Common myeloid progenitor, CD34-positive (primary cell): ENCODE measurements at regions not wholly inside any gene's neighbourhood (a gene's known extent, or its start where the extent isn't known, plus 50 kb on each side); places are given as distances from the start of the nearest gene placed in this dataset.
"Not testable (repeated sequence)": the region's sequence is repeated elsewhere in the genome, so short reads cannot be mapped to it uniquely, and the experiment has no call there.

Experiments used
- CTCF ChIA-PET: fragments of 350-600 bp; sonication (Branson Sonifier 250); formaldehyde crosslinking; loops from one replicate; lab custom pipeline; 2021; ENCODE audit warnings: antibody characterized with exemption; lab: Charles Lee
- POLR2A ChIA-PET: fragments of 350-600 bp; sonication (Branson Sonifier 250); formaldehyde crosslinking; loops from one replicate; lab custom pipeline; 2021; ENCODE audit warnings: antibody characterized with exemption; lab: Charles Lee
- DNase-seq, 3 donors: peaks; one replicate each; pipeline versions ENCODE4 v3.0.0 to v3.0.0-alpha.2; 2013
- H3K27ac ChIP-seq, 2 experiments: 1 replicate in 1 of 2; 2 replicates in 1 of 2; pipeline ENCODE4 v1.7.0; 2013; ENCODE audit warnings: inconsistent platforms in 2 of 2, low read length in 2 of 2, mild to moderate bottlenecking in 2 of 2, low read depth in 1 of 2, moderate library complexity in 1 of 2; ENCODE audit not compliant: severe bottlenecking in 2 of 2, insufficient read depth in 1 of 2, poor library complexity in 1 of 2
- H3K27me3 ChIP-seq, 5 experiments: replicated peaks in 2 of 5; 1 replicate in 3 of 5; 2 replicates in 2 of 5; pipeline versions ENCODE4 v1.6.1 to v1.7.0; 2013; ENCODE audit warnings: low read length in 4 of 5, mild to moderate bottlenecking in 2 of 5, moderate library complexity in 2 of 5, inconsistent platforms in 1 of 5; ENCODE audit not compliant: insufficient read depth in 5 of 5, control insufficient read depth in 4 of 5
- H3K36me3 ChIP-seq, 4 experiments: 1 replicate in 2 of 4; 2 replicates in 2 of 4; pipeline versions ENCODE4 v1.6.1 to v1.7.0; 2013; ENCODE audit warnings: low read length in 3 of 4, control low read depth in 1 of 4, mild to moderate bottlenecking in 1 of 4; ENCODE audit not compliant: control insufficient read depth in 4 of 4, insufficient read depth in 4 of 4
- H3K4me1 ChIP-seq, 4 experiments: 1 replicate in 3 of 4; 2 replicates in 1 of 4; pipeline versions ENCODE4 v1.6.1 to v1.7.1; 2013; ENCODE audit warnings: low read length in 3 of 4, mild to moderate bottlenecking in 3 of 4, control low read depth in 1 of 4, inconsistent platforms in 1 of 4, moderate library complexity in 1 of 4; ENCODE audit not compliant: control insufficient read depth in 4 of 4, insufficient read depth in 4 of 4; ENCODE audit errors: control extremely low read depth in 1 of 4
- H3K4me3 ChIP-seq, 7 experiments: 1 replicate in 4 of 7; 2 replicates in 3 of 7; pipeline versions ENCODE4 v1.5.1 to v1.7.0; 2013; ENCODE audit warnings: mild to moderate bottlenecking in 7 of 7, low read length in 6 of 7, moderate library complexity in 6 of 7, inconsistent platforms in 2 of 7, low read depth in 2 of 7, control low read depth in 1 of 7; ENCODE audit not compliant: insufficient read depth in 4 of 7, control insufficient read depth in 1 of 7; ENCODE audit errors: extremely low read depth in 1 of 7
- H3K9me3 ChIP-seq, 5 experiments: 1 replicate in 4 of 5; 2 replicates in 1 of 5; pipeline versions ENCODE4 v1.6.1 to v1.7.1; 2013; ENCODE audit warnings: low read length in 4 of 5, mild to moderate bottlenecking in 2 of 5, inconsistent platforms in 1 of 5, low read depth in 1 of 5, moderate library complexity in 1 of 5; ENCODE audit not compliant: control insufficient read depth in 4 of 5, insufficient read depth in 2 of 5; ENCODE audit errors: control extremely low read depth in 1 of 5
- WGBS: methylation state at CpG from one replicate; pipeline ENCODE4 v1.1.5; 2013; ENCODE audit not compliant: insufficient coverage; 5-methylcytosine and 5-hydroxymethylcytosine counted together

DNA sequence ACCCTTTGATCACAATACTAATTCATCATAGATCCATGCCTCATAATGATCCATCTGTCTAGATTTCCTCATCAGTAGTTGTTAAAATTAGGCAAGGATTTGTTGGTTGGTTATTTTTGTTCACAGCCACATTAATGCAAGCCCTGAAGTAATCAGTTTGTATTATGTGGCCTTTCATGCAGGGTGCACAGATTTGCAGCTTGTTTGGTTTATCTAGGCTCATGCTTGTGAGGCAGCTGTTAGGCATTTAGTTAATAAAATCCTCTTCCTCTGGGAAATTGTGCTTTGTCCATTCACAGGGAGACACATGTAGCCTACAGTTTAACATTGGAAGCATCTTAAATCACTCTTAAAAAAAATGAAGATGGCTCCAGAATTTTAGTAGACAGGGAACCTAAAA, 162.8 kb upstream of the ZNF385D start:
- no peak for DNase-seq
- POLR2A ChIA-PET, result no interaction called here
- CTCF ChIA-PET, result no interaction called here

DNA sequence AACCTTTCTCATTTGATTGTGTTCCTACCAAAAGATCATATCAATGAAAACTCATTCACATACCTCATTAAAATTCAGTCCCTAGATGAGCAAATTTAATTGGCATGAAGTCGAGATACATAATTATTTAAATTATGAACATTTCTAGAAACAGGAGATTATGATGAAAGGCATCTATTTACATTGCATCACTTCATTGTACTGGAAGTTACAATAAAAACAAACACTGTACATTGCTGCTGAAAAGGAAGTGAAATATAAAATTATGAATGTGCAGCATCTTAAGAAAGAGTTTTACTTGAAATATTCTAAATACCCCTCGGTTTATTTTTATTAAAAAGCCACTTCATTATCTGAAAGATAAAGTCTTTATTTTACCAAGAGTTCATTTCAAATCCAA, 163.4 kb upstream of the ZNF385D start:
- Histone ChIP-seq H3K27me3 (no peaks in the 10 kb centered on the region), H3K4me1 (no peaks in the 10 kb centered on the region), H3K4me3 (no peak overlapping the region), H3K36me3 (no peaks in the 10 kb centered on the region), H3K9me3 (no peaks in the 10 kb centered on the region), H3K27ac (no peak overlapping the region)
- WGBS, result no CpG with 5 or more reads among the region's 2 CpGs
- DNase-seq, result no peak
- ChIA-PET CTCF (no interaction called here), POLR2A (no interaction called here)

More for the DNA sequence above, 162.8 kb upstream of the ZNF385D start:
- Histone ChIP-seq H3K9me3 (no peaks in the 10 kb centered on the region), H3K27ac (no peak overlapping the region), H3K36me3 (no peaks in the 10 kb centered on the region), H3K4me3 (no peak overlapping the region), H3K27me3 (no peaks in the 10 kb centered on the region), H3K4me1 (no peaks in the 10 kb centered on the region)

GRCh38 chr3:21919383-21919782, 168.4 kb upstream of the ZNF385D start:
- H3K27me3 ChIP-seq, result no peaks in the 10 kb centered on the region
- H3K27ac ChIP-seq, result no peak overlapping the region
- ChIA-PET CTCF (no interaction called here), POLR2A (no interaction called here)
- DNase-seq, result no peak
- no peaks in the 10 kb centered on the region for H3K36me3 ChIP-seq
- H3K4me3 ChIP-seq, result no peak overlapping the region
- no CpG with 5 or more reads among the region's 2 CpGs for WGBS
- no peaks in the 10 kb centered on the region for H3K9me3 ChIP-seq
- H3K4me1 ChIP-seq, result no peaks in the 10 kb centered on the region

DNA sequence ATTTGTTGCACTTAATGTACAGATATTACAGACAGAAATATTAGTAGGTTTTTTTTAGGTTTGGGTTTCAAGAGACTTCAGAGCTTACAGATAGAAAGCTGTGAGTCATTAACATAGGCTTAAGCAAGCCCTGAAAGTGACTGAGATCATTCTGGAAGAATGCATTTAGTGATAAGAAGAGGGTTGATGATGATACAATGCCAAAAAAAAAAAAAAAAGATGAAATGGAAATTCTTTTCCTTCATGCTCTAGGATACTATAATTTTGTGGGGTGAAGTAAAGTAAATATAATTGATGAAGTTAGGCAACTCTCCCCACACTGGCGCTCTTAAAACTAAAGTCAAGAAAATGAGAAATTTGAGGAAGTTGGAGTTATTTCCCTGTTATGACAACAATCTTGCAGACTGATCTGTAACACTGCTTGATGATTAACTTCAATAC, 169.4 kb upstream of the ZNF385D start:
- DNase-seq, result peak in 2 of 3 donors; percentile 31 to 78
- Histone ChIP-seq H3K4me3 (no peak overlapping the region), H3K4me1 (no peaks in the 10 kb centered on the region), H3K27ac (no peak overlapping the region), H3K36me3 (no peaks in the 10 kb centered on the region), H3K9me3 (no peaks in the 10 kb centered on the region), H3K27me3 (no peaks in the 10 kb centered on the region)
- no CpG with 5 or more reads among the region's 1 CpG for WGBS
- ChIA-PET POLR2A (no interaction called here), CTCF (no interaction called here)

DNA sequence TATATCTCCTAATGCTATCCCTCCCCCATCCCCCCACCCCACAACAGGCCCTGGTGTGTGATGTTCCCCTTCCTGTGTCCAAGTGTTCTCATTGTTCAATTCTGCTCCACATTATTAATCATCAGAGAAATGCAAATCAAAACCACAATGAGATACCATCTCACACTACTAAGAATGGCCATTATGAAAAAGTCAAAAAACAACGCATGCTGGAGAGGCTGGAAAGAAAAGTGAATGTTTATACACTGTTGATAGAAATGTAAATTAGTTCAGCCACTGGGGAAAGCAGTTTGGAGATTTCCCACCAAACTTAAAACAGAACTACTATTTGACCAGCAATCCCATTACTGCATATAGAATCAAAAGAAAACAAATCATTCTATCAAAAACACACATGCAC, 172.1 kb upstream of the ZNF385D start:
- H3K4me3 ChIP-seq, H3K9me3 ChIP-seq, CTCF ChIA-PET, POLR2A ChIA-PET, H3K27me3 ChIP-seq, H3K27ac ChIP-seq, H3K4me1 ChIP-seq, H3K36me3 ChIP-seq: not testable (repeated sequence)
- peak in 1 of 3 donors; percentile 3 for DNase-seq
- WGBS, result no CpG with 5 or more reads among the region's 1 CpG

- ChIA-PET POLR2A (no interaction called here), CTCF (no interaction called here)
- Histone ChIP-seq H3K4me1 (no peaks in the 10 kb centered on the region), H3K4me3 (no peak overlapping the region), H3K27me3 (no peaks in the 10 kb centered on the region), H3K36me3 (no peaks in the 10 kb centered on the region), H3K27ac (no peak overlapping the region), H3K9me3 (no peaks in the 10 kb centered on the region)
- WGBS, result 100% methylated on average over 1 of the region's 3 CpGs
- no peak for DNase-seq
These were observed 176.3 kb upstream of the ZNF385D start for GRCh38 chr3:21927261-21927660.

GRCh38 chr3:21934591-21934990, 183.6 kb upstream of the ZNF385D start:
- no peaks in the 10 kb centered on the region for H3K9me3 ChIP-seq
- POLR2A ChIA-PET, result no interaction called here
- CTCF ChIA-PET, result no interaction called here

More at GRCh38 chr3:21934591-21934990, 183.6 kb upstream of the ZNF385D start:
- DNase-seq, result no peak
- Histone ChIP-seq H3K27ac (no peak overlapping the region), H3K36me3 (no peaks in the 10 kb centered on the region), H3K4me1 (no peaks in the 10 kb centered on the region), H3K27me3 (no peaks in the 10 kb centered on the region), H3K4me3 (no peak overlapping the region)
